GM18517 (cell line): ENCODE measurements at regions not wholly inside any gene's neighbourhood (a gene's known extent, or its start where the extent isn't known, plus 50 kb on each side); places are given as distances from the start of the nearest gene placed in this dataset.
"Not testable (repeated sequence)": the region's sequence is repeated elsewhere in the genome, so short reads cannot be mapped to it uniquely, and the experiment has no call there.

ENCODE experiments used
- ATAC-seq: cut with Tn5 transposase; IDR thresholded peaks from one replicate; pipeline ENCODE4 v1.9.1; 2021; ENCODE audit warnings: mild to moderate bottlenecking, moderate library complexity; ENCODE audit not compliant: unreplicated experiment

GRCh38 chr2:75928093-75928492 lies 217.4 kb upstream of the GCFC2 start:
- ATAC-seq, result no peak

- no peak for ATAC-seq
These were observed 214.8 kb upstream of the GCFC2 start for GRCh38 chr2:75925331-75926024.

DNA sequence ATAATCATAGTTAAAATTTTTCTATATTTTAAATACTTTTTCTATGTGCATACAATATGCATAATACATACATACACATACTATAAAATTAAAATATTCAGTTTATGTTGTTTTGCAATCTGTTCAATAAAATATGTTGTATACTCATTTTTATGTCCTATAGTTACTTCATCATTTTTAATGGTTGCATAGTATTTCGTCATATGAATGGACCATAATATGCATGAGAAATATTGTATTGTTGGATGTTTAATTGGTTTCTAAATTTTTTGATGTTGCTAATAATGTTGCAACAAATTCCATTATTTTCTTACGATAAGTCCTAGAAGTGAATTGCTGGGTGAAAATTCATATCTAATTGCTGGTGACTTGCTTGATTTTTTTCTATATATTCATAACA lies 211.5 kb upstream of the GCFC2 start:
- no peak for ATAC-seq

DNA sequence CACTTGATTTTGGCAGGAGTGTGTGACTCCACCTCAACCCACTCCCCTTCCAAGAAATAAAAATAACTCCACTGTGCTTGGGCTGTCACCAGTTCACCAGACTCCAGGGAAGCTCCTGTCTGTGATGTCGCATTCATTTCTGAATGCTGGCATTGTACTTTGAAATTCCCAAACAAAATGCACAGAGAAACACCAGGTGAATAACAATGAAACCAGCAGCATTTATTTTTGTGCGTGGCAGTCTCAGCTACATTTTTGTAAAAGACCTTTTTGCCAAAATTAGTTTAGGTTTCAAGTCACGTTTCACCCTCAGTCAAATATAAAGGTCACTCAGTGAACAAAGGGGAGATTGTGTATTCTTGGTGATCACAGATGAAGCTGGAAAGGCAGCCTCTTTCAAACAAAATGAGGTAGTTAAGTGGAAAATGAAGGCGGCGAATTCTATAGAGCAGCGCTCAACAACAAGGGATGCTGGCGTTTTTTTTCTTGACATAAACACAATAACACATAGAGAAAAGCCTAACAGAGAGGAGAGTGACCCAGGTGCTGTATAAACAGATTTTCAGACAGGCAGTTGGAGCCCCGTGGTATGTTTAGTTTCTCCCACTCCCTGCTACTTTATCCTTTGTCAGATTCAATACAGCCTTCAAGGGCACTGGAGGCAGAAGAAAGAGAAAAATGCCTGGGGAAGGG lies 210.3 kb upstream of the GCFC2 start:
- no peak for ATAC-seq

DNA sequence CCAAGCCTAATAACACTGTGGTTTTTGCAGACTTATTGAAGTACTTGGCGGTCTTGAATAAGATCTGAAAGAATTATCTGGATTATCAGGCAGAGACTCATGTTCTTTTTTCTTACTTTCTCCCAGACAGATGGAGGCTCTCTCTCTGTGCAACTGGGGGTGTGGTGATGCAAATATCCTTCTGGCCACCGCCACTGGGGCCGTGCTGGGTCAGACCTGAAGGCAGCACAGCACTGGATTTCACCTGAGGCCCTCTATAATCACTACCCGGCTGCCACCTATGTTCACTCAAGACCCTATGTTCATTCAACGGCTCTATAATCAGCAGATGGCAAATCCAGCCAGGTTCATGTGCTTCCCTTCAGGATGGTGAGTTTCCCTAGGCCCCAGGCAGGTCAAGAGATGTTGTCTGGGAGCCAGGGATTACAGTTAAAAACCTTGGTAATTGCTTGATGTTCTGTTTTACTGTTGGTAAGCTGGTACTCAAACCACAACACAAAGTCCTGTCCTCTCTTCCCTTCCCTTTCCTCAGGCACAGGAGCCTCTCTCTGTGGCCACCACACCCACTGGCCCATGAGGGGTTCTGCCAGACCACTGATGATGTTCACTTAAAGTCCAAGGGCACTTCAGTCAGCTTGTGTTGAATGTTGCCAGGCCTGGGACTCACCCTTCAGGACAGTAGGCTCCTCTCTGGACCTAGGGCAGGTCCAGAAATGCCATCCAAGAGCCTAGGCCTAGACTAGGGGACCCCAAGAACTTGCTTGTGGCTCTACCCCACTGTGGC lies 205.3 kb upstream of the GCFC2 start:
- ATAC-seq, result no peak

GRCh38 chr2:75896779-75897366 lies 186.2 kb upstream of the GCFC2 start:
- no peak for ATAC-seq

DNA sequence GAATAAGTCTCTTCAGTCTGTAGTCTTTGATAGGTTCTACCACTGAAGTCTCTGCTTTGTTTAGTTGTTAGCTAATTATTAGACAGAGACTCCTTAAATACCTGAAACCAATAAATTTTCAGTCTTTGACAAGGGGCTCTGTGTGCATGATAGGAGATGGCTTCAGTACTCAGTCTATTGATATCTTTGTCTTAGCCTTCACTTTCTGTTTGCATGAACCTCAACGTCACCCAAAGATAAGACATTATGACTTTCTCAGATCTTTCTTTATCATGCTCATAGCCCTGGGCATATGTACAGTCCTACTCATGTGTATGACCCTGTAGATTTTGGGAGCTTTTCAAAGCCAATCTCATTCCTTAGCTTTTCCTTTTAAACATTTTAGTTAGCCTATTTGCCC lies 183.5 kb upstream of the GCFC2 start:
- peak; percentile 91 for ATAC-seq

DNA sequence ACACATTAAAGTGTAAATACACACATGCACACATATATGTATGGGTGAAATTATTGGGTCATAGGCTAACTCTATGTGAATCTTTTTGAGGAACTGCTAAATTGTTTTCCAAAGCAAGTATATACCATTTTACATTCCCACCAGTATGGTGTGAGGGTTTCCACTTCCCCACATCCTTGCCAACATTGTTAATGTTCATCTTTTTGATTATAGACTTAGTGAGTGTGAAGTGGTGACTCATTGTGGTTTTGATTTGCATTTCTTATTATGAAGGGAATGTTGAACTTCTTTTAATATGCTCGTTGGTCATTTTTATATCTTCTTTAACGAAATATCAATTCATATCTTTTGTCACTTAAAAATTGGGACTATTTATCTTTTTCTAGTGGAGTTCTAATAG lies 181.8 kb upstream of the GCFC2 start:
- no peak for ATAC-seq

DNA sequence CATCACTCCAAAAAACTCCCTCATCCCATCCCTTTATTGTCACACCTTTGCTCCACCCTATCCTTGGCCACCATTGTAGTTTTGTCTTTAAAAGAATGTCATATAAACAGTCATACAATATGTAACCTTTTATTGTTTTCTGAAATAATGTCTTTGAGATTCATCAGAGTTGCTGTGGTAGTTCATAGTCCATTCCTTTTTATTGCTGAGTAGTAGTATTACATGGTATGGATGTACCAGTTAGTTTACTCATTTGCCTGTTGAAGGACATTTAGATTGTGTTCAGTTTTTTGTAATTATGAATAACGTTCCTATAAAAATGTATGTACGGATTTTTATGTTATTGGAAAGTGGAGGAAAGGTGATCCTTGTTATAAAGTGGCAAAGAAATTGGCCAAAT lies 171.8 kb upstream of the GCFC2 start:
- ATAC-seq, result no peak

DNA sequence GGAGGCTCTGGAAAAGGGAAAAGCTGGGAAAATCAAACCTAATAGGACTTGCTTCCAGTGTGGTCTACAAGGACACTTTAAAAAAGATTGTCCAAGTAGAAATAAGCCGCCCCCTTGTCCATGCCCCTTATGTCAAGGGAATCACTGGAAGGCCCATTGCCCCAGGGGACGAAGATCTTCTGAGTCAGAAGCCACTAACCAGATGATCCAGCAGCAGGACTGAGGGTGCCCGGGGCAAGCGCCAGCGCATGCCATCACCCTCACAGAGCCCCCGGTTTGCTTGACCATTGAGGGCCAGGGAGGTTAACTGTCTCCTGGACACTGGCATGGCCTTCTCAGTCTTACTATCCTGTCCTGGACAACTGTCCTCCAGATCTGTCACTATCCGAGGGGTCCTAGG lies 164.9 kb upstream of the GCFC2 start:
- ATAC-seq, result not testable (repeated sequence)

DNA sequence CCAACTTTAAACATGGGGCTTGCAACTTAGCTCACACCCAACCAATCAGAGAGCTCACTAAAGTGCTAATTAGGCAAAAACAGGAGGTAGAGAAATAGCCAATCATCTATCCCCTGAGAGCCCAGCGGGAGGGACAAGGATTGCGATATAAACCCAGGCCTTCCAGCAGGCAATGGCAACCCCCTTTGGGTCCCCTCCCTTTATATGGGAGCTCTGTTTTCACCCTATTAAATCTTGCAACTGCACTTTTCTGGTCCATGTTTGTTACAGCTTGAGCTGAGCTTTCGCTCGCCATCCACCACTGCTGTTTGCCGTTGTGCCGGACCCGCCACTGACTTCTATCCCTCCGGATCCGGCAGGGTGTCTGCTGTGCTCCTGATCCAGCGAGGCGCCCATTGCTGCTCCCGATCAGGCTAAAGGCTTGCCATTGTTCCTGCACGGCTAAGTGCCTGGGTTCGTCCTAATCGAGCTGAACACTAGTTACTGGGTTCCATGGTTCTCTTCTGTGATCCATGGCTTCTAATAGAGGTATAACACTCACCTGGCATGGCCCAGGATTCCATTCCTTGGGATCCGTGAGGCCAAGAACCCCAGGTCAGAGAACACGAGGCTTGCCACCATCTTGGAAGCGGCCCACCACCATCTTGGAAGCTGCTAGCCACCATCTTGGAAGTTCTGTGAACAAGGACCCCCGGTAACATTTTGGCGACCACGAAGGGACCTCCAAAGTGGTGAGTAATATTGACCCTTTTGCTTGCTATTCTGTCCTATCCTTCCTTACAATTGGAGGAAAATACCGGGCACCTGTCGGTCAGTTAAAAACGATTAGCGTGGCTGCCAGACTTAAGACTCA lies 161.3 kb upstream of the GCFC2 start:
- not testable (repeated sequence) for ATAC-seq

DNA sequence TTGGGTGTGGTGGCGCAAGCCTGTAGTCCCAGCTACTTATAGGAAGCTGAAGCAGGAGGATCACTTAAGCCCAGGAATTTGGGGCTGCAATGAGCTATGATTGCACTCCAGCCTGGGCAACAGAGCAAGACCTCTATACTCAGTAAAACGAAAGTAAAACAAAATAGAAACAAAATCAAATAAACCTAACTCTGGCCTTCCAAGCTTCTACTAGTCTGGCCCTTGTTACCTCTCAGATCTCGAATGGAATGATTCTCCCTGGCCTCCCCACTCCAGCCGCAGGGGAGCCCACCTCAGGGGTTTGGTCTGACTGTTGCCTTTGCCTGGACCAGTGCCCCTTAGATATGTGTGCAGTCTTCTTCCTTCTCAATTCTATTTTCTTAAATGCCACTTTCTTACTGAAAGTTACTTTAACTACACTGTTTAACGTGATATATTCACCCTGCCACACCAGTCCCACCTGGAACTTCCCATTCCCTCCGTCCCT lies 160.0 kb upstream of the GCFC2 start:
- ATAC-seq, result peak; percentile 70

DNA sequence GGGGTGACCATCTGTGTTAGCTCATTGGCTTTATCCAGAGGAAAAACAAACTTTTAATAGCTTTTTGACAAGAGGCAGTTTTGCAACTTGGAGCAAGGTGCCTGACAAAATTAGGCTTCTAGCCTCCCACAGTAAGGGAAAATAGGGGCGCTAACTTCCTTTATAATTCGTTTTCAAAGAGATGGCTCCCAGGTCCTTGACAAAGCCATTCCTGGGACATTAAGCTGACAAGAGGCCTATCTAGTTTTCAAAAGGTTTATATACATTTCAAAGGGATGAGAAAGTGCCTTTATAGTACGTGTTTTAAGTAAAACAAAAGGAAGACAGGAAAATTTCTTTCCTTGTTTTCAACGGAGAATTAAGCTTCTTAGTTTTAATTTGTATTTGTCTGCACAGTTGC lies 159.4 kb upstream of the GCFC2 start:
- no peak for ATAC-seq

GRCh38 chr2:75865702-75866101 lies 155.0 kb upstream of the GCFC2 start:
- no peak for ATAC-seq

DNA sequence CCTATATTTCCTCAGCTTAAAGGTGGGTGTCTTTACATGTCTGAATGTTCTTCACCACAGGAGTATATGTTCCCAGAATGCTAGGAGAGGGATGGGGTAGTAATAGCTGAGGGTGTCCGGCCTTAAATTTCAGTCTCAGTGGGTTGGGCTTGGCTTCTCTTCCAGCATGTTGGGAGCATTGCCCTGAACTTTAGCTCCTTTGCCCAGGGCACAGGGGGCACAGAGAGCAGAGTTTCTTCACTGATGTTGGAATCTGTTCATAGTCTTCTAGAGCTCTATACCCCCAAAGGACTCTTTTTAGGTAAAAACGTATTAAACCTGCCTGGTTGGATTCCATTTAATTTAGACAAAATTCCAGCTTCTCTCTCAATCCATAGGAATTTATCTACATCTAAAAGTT lies 154.4 kb upstream of the GCFC2 start:
- no peak for ATAC-seq

DNA sequence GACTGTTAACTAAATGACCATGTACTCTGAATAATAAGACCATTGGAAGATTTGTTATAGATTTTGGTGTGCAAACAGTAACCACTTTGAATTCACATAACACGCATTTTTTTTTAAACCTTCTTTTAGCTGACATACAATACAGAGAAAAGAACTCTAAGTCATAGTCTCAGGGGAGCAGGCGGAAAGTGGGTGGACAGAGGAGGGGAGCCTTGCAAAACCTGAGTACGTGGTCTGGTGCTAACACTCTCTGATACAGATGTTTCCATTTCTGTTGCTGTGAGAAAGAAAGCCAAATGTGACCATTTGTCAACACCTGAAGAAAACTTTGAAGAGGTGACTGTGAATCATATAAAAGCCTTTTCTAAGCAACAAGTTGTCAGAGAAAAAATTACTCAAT lies 151.8 kb upstream of the GCFC2 start:
- no peak for ATAC-seq

GRCh38 chr2:75853436-75853835 lies 142.7 kb upstream of the GCFC2 start:
- no peak for ATAC-seq

DNA sequence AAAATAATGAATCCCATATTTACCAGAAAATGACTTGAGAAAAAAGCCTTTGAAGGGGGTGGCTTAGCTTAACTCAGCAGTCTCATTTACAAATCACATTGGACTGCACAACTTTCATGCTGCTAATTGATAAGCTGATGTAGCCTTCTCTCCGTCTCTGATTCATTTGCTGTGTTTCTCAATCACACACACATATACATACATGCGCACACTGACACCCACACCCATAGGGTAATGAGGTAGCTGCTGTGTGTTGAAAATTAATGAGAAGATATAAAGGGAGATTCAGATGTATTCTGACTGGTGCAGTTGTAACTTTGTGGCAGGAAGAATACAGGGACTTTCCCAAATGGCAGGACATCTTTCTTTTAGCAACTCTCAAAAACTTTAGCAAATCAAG lies 141.9 kb upstream of the GCFC2 start:
- ATAC-seq, result no peak

DNA sequence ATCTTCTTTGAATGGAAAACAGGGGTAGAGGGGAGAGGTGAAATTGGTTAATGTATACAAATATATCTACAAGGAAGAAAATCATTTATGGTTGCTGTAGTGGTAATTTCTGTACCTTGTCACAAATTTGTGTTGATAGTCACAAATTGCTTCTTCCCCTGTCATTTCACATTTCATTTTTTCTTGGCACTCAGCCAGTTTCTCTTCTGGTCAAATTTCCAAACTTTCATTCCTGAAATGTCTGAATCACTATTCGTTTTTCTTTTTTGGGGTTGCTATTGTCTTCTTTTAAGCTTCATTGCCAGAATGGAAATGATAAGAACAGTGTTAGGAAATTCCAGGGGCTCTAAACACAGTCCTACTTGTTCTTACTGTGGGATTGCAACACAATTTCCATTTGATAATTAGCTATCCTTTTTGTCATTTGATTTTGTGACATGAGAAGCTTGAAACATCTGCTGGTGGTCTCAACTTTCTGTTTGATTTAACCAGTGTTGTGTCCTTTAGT lies 136.0 kb upstream of the GCFC2 start:
- ATAC-seq, result no peak

- ATAC-seq, result no peak
These were observed 133.9 kb upstream of the GCFC2 start for GRCh38 chr2:75844651-75845050.
